Fibroblast of the aortic adventitia (primary cell): ENCODE measurements at regions not wholly inside any gene's neighbourhood (a gene's known extent, or its start where the extent isn't known, plus 50 kb on each side); places are given as distances from the start of the nearest gene placed in this dataset.
"Not testable (repeated sequence)": the region's sequence is repeated elsewhere in the genome, so short reads cannot be mapped to it uniquely, and the experiment has no call there.

Source experiments
- DNase-seq: peaks from one replicate; pipeline ENCODE4 v3.0.0-alpha.2; 2010; ENCODE audit warnings: low read depth
- H3K4me3 ChIP-seq: 2 replicates; pipeline ENCODE4 v1.5.1; 2011; ENCODE audit warnings: low read depth, mild to moderate bottlenecking, control low read depth, low read length, moderate library complexity
- CTCF ChIP-seq: IDR thresholded peaks from 2 replicates; pipeline ENCODE4 v1.5.1; 2011; ENCODE audit warnings: mild to moderate bottlenecking, low read length, control low read depth, inconsistent platforms; ENCODE audit not compliant: insufficient read depth

- no peak overlapping the region for H3K4me3 ChIP-seq
- DNase-seq: peak; percentile 39
- no peak for TF ChIP-seq CTCF
Measured at GRCh38 chr7:131039355-131039762, 288.3 kb upstream of the MKLN1 start.

GRCh38 chr7:131039836-131040235 is 287.8 kb upstream of the MKLN1 start:
- no peak for DNase-seq
- H3K4me3 ChIP-seq: no peak overlapping the region
- TF ChIP-seq CTCF: no peak

GRCh38 chr7:131040467-131040932 is 287.2 kb upstream of the MKLN1 start:
- peak; percentile 92 for TF ChIP-seq CTCF
- no peak overlapping the region for H3K4me3 ChIP-seq
- peak; percentile 84 for DNase-seq

GRCh38 chr7:131041012-131041695 is 286.5 kb upstream of the MKLN1 start:
- DNase-seq, H3K4me3 ChIP-seq: not testable (repeated sequence)

GRCh38 chr7:131042269-131043160 is 285.2 kb upstream of the MKLN1 start:
- TF ChIP-seq CTCF: no peak
- DNase-seq: peak; percentile 46
- H3K4me3 ChIP-seq: no peak overlapping the region

- no peak overlapping the region for H3K4me3 ChIP-seq
- no peak for DNase-seq
- no peak for TF ChIP-seq CTCF
Measured at GRCh38 chr7:131045526-131045925, 282.1 kb upstream of the MKLN1 start.

GRCh38 chr7:131046246-131046645 is 281.4 kb upstream of the MKLN1 start:
- DNase-seq: no peak
- H3K4me3 ChIP-seq: no peak overlapping the region
- no peak for TF ChIP-seq CTCF
